Sigmoid colon (tissue), 6 donors: ENCODE measurements at regions not wholly inside any gene's neighbourhood (a gene's known extent, or its start where the extent isn't known, plus 50 kb on each side); places are given as distances from the start of the nearest gene placed in this dataset.

Experiments used
- DNase-seq: peaks from one replicate; pipeline ENCODE4 v3.0.0-alpha.2; 2019
- H3K27ac ChIP-seq, 4 donors: fragments of 200-600 bp; sonication (generic); one replicate each; pipeline ENCODE4 v1.5.1; 2016 to 2019; ENCODE audit warnings: mild to moderate bottlenecking in 1 of 4
- H3K27me3 ChIP-seq, 3 donors: fragments of 200-600 bp; sonication (generic); one replicate each; pipeline ENCODE4 v1.5.1; 2019; ENCODE audit warnings: mild to moderate bottlenecking in 1 of 3
- H3K36me3 ChIP-seq, 4 donors: fragments of 200-600 bp; sonication (generic); one replicate each; pipeline ENCODE4 v1.5.1; 2016 to 2019
- H3K4me1 ChIP-seq, 4 donors: fragments of 200-600 bp; sonication (generic); one replicate each; pipeline ENCODE4 v1.5.1; 2017 to 2019
- H3K4me3 ChIP-seq, 4 donors: fragments of 200-600 bp; sonication (generic); one replicate each; pipeline ENCODE4 v1.5.1; 2017 to 2019; ENCODE audit warnings: mild to moderate bottlenecking in 2 of 4, moderate library complexity in 1 of 4
- H3K9me3 ChIP-seq, 4 donors: fragments of 200-600 bp in 3 of 4; sonication (generic) in 3 of 4; one replicate each; pipeline versions ENCODE4 v1.5.1 to v1.6.1; 2013 to 2019
- CTCF ChIP-seq, 4 experiments: fragments of 450-650 bp in 3 of 4; fragments of 200-600 bp in 1 of 4; IDR thresholded peaks; one replicate each; pipeline ENCODE4 v1.5.1; 2016 to 2019; ENCODE audit warnings: antibody characterized with exemption in 4 of 4, mild to moderate bottlenecking in 3 of 4, moderate library complexity in 2 of 4
- EP300 ChIP-seq, 4 donors: sonication (generic); formaldehyde crosslinking; IDR thresholded peaks; one replicate each; pipeline ENCODE4 v1.6.1; 2017; ENCODE audit warnings: antibody characterized with exemption in 4 of 4
- POLR2A ChIP-seq, 2 donors: fragments of 450-650 bp; IDR thresholded peaks; one replicate each; pipeline ENCODE4 v1.6.1; 2016; ENCODE audit warnings: antibody characterized with exemption in 2 of 2, mild to moderate bottlenecking in 2 of 2, moderate library complexity in 2 of 2
- POLR2AphosphoS5 ChIP-seq, 4 donors: sonication (generic); formaldehyde crosslinking; IDR thresholded peaks; one replicate each; pipeline ENCODE4 v1.6.1; 2017; ENCODE audit warnings: antibody characterized with exemption in 4 of 4
- WGBS, 2 donors: extraction: QIAGEN DNeasy Blood & Tissue Kit; methylation state at CpG; one replicate each; pipeline ENCODE4 v1.1.7; 2013; 5-methylcytosine and 5-hydroxymethylcytosine counted together
- intact Hi-C: fragments of 100-400 bp; cut with DNase I; formaldehyde crosslinking; loops from one replicate; pipeline ENCODE4 v1.15.1; 2023
- donor health status: healthy with polysubstance abuse.
- donor health status: healthy.

- H3K27ac ChIP-seq, result no peak overlapping the region
- DNase-seq, result no peak
- WGBS, 2 donors, result 32 to 65% methylated on average over 4 of the region's 4 CpGs
- H3K27me3 ChIP-seq, result no peaks in the 10 kb centered on the region
- H3K36me3 ChIP-seq, result no peaks in the 10 kb centered on the region
- H3K4me1 ChIP-seq, result no peaks in the 10 kb centered on the region
- H3K4me3 ChIP-seq, result no peak overlapping the region
- TF ChIP-seq CTCF (IDR thresholded peaks at IDR 0.05) (no peak), POLR2A (IDR thresholded peaks at IDR 0.05) (no peak), POLR2AphosphoS5 (IDR thresholded peaks at IDR 0.05) (no peak), EP300 (IDR thresholded peaks at IDR 0.05) (no peak)
- intact Hi-C loops, result no loop called here
- H3K9me3 ChIP-seq, result no peaks in the 10 kb centered on the region
Measured at GRCh38 chr15:47157827-47158226, 559.5 kb upstream of the SEMA6D start.

GRCh38 chr15:47158573-47158972 lies 558.7 kb upstream of the SEMA6D start:
- no peak for DNase-seq
- no peaks in the 10 kb centered on the region for H3K4me1 ChIP-seq
- no peaks in the 10 kb centered on the region for H3K27me3 ChIP-seq
- H3K36me3 ChIP-seq, result no peaks in the 10 kb centered on the region
- H3K9me3 ChIP-seq, result no peaks in the 10 kb centered on the region
- TF ChIP-seq EP300 (IDR thresholded peaks at IDR 0.05), result no peak
- TF ChIP-seq POLR2AphosphoS5 (IDR thresholded peaks at IDR 0.05), result no peak
- TF ChIP-seq CTCF (IDR thresholded peaks at IDR 0.05), result no peak
- no peak for TF ChIP-seq POLR2A (IDR thresholded peaks at IDR 0.05)
- H3K27ac ChIP-seq, result no peak overlapping the region
- H3K4me3 ChIP-seq, result no peak overlapping the region
- intact Hi-C loops, result no loop called here
- 71 to 86% methylated on average over 2 of the region's 2 CpGs for WGBS, 2 donors

- no peak for TF ChIP-seq POLR2AphosphoS5 (IDR thresholded peaks at IDR 0.05)
- TF ChIP-seq POLR2A (IDR thresholded peaks at IDR 0.05), result no peak
- no peak for TF ChIP-seq EP300 (IDR thresholded peaks at IDR 0.05)
- TF ChIP-seq CTCF (IDR thresholded peaks at IDR 0.05), result no peak
- H3K4me3 ChIP-seq, result no peak overlapping the region
- no peak for DNase-seq
- WGBS, 2 donors, result 75 to 81% methylated on average over 3 of the region's 3 CpGs
- H3K27ac ChIP-seq, result no peak overlapping the region
- no peaks in the 10 kb centered on the region for H3K27me3 ChIP-seq
- no peaks in the 10 kb centered on the region for H3K9me3 ChIP-seq
- intact Hi-C loops, result no loop called here
- no peaks in the 10 kb centered on the region for H3K36me3 ChIP-seq
- H3K4me1 ChIP-seq, result no peaks in the 10 kb centered on the region
Measured at GRCh38 chr15:47177177-47177576, 540.1 kb upstream of the SEMA6D start.

GRCh38 chr15:47179988-47180387 lies 537.3 kb upstream of the SEMA6D start:
- no peak for DNase-seq
- peaks cover 0 to 16% (median 11%) of the 10 kb centered on the region in 4 donors for H3K4me1 ChIP-seq
- TF ChIP-seq EP300 (IDR thresholded peaks at IDR 0.05), result no peak
- TF ChIP-seq POLR2A (IDR thresholded peaks at IDR 0.05), result no peak
- no peak for TF ChIP-seq POLR2AphosphoS5 (IDR thresholded peaks at IDR 0.05)
- no peak for TF ChIP-seq CTCF (IDR thresholded peaks at IDR 0.05)
- peaks cover 5 to 27% (median 8%) of the 10 kb centered on the region in 3 donors for H3K27me3 ChIP-seq
- H3K9me3 ChIP-seq, result no peaks in the 10 kb centered on the region
- intact Hi-C loops, result no loop called here
- no peak overlapping the region for H3K27ac ChIP-seq
- no peaks in the 10 kb centered on the region for H3K36me3 ChIP-seq
- no peak overlapping the region for H3K4me3 ChIP-seq
- WGBS, 2 donors, result 36 to 66% methylated on average over 4 of the region's 4 CpGs

GRCh38 chr15:47182818-47183217 lies 534.5 kb upstream of the SEMA6D start:
- WGBS, 2 donors, result 90 to 96% methylated on average over 2 of the region's 2 CpGs
- Histone ChIP-seq H3K36me3 (no peaks in the 10 kb centered on the region), H3K27ac (no peak overlapping the region), H3K4me3 (no peak overlapping the region), H3K27me3 (peaks cover 12 to 36% (median 14%) of the 10 kb centered on the region in 3 donors), H3K9me3 (no peaks in the 10 kb centered on the region), H3K4me1 (peaks cover 0 to 21% (median 16%) of the 10 kb centered on the region in 4 donors)
- DNase-seq, result no peak
- TF ChIP-seq CTCF (IDR thresholded peaks at IDR 0.05), result no peak
- TF ChIP-seq POLR2AphosphoS5 (IDR thresholded peaks at IDR 0.05), result no peak
- TF ChIP-seq EP300 (IDR thresholded peaks at IDR 0.05), result no peak
- intact Hi-C loops, result no loop called here
